DMS153 (cell line): ENCODE measurements at regions not wholly inside any gene's neighbourhood (a gene's known extent, or its start where the extent isn't known, plus 50 kb on each side); places are given as distances from the start of the nearest gene placed in this dataset.
A peak's percentile ranks its signal among the peaks of the same experiment; 100 is the strongest.
"Not testable (repeated sequence)": the region's sequence is repeated elsewhere in the genome, so short reads cannot be mapped to it uniquely, and the experiment has no call there.

Source experiments
- DNase-seq: peaks from one replicate; lab custom pipeline; 2025; lab: John Stamatoyannopoulos, UW

DNA sequence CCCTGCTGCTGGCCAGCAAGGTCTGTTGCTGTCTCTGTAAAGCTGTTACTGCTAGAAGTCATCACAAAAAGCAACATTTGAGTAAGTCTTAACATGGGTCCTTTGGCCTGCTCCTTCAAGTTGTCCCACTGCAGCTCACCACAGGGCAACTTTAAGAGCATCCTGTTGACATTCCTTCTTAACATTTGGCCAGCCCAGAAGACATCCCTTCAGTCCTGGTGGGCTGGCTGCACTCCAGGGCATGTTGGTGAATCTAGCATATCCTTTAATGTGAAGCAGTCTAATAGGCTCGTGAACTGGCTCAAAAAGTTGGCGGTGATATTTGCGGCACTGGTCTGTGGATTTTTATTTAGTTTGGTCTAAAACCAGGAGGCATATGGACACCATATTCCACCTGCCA, 92.2 kb upstream of the MAML3 start:
- no peak for DNase-seq

DNA sequence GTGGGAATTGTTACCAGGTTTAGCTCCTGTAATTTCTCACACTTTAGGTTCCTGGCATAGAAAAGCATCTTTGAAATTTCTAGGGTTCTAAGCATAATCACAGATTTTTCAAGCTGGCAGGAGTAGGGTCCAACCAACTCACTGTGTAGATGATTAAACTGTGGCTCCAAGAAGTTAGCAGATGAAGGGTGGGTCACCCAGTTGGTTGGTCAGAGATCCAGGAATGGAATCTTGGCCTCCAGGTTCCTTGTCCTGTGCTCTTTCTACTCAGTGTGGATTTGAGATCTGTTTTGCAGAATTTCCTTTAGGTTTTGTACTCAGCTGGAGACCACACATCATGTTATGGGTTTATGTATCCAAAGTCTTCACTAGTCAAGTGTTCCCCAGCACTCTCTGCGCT, 90.3 kb upstream of the MAML3 start:
- DNase-seq, result no peak

DNA sequence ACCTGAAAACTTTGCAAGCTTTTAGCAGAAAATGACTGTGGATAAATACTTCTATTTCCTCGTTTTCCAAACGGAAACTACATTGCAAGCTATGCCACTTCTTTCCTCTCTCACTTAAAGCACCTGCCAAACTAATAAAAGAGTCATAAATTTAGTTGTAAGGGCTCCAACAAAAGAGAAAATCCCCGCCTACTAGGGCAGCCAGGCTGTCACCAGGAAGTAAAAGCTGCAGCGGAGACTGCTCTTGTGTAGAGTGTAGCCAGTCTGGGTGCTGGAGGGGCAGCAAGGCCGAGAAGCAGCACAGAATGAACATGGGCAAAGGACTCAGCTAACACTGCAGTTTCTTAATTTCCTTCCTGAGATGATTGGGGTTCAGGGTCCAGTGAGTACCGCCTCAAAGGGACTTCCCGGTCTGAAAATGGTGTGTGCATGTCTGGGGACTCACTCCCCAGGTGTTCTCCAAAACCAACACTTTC, 89.3 kb upstream of the MAML3 start:
- DNase-seq, result peak; percentile 97

DNA sequence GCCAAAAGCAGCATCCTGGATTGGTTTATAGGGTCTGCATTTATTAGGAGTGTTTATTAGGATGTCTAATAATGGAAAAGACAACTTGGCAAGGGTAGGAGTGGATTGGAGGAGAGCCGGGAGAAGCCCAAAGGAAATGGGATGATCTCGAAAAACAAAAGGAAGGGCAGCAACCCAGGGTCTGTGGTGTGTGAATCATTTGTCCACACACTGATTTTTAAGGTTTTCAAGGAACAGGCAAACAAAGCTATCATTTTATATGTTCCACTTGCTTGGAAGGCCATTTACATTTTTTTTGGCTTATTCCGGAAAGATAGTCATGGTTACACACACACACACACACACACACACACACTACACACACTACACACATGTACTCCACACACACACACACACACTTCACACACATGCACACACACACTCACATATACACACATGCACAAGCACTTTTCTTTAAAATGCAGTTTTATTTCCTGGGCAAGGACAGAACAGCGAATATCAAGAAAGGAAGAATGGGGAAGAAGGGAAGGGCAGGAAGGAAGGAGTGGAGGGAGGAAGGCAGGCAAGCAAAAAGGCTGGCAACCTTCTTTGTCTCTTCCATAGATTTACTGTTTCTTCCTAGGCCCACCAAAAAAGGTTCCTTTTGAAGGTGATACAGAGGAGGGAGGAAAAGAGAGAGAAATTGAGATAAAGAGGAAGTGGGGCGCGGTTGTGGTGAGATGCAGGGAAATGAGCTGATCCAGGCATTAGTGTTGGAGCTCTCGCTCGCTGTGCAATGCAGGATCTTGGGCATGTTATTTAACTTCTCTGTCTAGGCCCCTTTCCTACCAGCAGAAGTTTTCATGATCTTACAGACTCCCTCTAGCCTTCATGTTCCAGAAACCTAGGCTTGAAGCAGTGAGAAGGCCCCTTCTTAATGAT, 88.6 kb upstream of the MAML3 start:
- no peak for DNase-seq

DNA sequence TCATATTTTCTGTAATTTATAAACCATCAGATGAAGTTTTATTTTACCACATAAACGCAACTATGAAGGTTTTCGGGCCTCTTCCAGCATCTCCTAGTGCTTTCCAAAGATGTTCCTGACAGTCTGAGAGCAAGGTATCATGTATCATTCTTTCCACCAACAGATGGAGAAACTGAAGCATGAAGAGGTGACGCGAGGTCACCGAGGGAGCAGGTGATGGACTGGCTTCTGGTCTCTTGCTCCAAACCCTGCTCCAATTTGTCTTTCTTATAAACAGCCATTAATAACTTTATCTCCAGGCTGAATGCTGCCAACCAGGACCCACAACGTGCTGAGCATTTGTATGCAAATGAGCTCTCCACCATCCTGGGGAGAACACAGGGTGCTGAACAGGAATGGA, 86.3 kb upstream of the MAML3 start:
- peak; percentile 73 for DNase-seq

DNA sequence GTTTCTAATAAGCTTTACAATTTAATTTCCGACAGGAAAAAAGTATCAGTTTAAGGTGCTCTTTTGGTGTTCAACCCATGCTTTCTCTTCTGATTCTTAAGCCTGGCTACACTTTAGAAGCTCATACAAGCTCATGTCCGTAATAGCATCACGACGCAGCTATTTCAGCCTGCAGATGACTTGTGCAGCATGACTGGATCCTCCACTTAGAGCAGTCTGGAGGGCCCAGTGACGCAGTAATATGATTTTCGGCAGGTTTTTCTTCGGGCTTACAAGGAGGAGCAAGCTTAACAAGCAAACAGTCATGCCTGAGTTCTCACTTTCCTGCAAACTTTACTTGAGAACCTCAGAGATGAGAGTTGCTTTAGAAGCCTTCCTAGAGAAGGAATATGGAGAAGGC, 85.3 kb upstream of the MAML3 start:
- DNase-seq, result peak; percentile 12

DNA sequence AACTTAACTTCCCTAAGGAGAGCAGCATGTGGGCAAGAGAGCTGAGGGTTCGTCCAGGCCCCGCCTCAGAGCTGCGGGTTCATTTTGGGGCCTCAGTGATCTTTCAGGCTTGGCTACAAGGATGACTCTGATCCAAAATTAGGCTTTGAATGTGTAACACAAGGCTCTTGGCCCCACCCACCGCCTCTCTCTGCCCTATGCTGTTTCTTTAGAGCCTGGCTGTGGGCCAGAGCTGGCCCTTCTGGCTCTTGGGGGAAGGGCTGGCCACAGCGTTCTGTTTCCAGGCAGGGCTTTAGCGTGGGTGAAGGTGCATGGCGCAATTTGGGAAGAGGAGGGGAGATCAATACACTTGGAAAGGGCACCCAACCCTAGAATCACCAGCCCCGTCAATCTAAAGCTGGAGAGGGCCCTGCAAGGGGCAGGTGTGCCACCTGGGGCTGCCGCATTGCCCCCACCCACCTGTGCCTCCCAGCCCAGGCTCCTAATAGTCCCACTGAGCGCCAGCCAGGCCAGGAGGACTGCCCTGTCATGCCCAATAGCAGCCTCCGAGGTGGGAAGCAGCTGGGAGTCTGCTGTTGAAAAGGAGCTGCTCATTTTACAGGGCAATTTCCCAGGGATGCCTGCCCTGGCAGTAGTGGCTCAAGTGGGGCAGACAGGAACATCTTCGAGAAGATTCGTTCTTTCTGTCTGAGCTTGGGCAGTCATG, 84.5 kb upstream of the MAML3 start:
- DNase-seq, result peak; percentile 95

DNA sequence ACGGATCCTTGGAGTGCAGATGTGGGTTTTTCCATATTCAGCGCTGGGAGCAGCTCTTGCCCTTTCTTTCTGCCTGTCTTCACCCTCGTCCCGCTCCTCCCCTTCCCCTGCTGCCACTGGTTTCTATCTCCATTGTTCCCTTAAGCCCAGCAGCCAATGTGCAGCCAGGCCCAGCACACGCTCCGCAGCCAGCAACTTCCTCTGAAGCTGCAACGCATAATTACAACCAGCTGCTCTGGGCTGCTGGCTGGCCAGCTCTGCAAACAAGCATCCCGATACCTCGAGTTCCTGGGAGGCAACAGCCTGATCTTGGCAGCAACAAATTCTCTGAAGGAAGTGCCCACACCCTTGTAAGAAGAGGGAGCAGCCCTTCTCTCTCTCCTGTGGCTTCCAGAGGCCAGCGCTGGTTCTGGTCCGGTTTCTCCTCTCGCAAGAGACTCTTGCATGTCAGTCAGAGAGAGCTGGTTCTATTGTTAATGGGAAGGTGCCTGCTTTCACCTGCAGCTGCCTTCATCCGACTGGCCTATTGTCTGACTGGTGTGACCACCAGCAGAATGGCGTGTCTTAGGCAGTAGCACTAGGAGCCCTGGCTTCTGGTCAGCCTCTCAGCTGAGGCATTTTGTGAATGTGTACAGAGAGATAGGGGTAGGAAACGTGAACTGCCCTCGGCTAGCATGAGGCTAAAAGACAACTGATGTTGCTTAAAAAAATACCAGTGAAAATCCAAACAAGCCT, 83.8 kb upstream of the MAML3 start:
- DNase-seq, result peak; percentile 97

DNA sequence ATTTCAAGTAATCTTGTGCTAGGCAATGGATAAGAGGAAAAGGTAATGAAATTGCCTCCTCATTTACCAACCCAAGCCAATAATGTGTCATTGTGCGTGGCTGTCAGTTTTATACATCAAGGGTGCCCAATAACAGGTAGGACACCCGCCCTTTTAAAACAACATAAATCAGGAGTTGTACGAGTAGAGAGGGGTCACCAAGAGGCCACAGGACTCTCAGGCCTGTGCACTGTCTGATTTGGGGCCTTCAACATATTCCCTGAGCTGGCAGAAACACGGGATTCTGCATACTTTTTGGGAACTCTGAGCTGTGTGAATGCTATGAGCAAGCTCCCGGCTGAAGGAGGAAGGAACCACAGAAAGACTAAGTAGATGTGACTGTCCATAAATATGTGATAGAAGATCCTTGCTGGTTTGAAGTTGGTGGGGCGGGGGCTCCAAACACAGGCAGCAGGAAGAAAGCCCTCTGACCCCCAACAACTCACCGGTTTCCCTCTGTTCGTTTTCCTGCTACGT, 82.7 kb upstream of the MAML3 start:
- no peak for DNase-seq

DNA sequence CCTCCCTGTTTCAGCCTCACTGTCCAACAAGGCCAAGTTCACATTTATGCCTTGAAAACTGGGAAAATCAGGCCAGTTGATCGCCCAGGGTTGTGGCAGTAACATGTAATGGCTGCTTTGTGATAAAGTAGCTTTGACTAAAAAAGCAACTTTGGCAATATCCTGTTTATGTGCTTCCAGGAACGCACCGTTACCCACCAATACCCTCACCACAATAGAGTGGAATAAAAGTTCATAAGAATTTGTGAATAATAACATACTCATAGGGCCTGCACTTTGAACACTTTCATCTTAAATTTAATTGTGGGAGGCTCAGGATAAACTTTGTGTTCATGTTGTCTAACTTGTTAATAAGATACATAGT, 80.7 kb upstream of the MAML3 start:
- DNase-seq, result no peak

DNA sequence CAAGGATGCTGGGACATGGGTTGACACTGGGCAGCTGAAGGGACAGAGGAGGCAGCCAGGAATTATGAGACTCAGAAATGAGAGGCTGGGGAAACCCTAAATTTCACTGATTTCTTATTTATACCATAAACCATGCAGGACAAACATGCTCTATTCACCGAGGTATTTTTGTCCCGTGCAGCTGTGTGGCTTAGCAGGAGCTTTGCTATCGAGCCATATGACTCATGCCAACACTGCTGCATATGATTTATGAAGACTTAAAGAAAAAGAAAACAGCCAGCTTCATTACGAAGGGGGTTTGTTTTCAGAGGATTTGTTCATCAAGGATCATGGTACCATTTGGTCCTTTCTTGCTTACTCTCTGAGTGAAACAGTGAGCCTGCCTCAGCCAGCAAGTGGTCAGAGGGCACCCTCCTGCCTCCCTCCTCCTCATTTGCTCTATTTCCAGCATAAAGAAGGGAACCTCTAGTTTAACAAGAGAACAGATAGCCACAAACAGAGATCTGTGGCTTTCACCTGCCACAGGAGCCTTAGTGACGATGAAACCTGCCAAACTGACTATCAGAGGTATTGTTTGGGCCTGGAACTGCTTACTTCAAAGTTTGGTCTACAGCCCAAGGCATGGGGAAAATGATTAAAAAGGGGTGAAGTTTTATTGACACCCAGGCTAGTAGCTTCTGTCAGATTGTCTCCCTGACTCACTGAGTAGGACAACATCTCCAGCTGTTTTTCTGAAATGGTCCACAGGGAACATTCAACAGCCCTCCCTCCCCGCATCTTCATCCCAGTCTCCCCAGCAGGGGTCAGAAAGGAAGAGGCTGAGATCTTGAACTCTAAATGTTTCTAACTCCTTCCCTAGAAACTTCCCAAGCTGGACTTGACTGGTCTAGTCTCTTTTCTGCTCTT, 80.1 kb upstream of the MAML3 start:
- DNase-seq, result no peak

DNA sequence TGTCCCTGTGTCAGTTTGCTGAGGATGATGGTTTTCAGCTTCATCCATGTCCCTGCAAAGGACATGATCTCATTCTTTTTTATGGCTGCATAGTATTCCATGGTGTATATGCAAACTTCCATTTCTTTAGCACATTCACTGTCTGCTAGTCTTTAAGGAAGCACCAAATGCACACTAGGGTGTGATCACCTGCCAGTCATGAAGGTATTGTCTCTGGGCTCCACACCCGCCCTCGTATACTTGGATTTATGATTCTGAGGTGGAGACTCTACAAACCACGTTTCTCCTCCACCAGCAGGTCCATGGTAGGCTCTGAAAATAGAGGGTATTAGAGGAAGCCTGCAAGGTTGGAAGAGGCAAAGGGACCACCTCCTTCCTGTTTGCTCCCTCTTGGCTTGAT, 75.9 kb upstream of the MAML3 start:
- DNase-seq, result no peak

DNA sequence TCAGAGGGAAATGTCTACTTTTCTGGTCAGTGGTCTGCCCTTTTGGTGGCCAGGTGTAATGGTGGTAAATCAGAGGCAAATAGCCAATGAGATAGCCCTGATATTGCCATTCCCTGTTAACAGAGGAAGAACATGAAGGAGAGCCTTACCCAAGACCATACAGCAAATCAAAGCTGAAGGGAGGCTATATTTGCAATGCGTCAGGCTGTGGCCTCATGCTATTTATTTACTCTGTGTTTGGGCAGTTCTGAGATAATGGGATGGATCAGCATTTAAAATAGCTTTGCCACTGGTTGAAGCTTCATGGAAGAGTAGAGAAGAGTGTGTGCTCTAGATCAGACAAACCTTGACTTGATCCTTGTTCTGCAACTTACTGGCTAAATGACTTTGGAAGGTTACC, 73.3 kb upstream of the MAML3 start:
- peak; percentile 17 for DNase-seq

DNA sequence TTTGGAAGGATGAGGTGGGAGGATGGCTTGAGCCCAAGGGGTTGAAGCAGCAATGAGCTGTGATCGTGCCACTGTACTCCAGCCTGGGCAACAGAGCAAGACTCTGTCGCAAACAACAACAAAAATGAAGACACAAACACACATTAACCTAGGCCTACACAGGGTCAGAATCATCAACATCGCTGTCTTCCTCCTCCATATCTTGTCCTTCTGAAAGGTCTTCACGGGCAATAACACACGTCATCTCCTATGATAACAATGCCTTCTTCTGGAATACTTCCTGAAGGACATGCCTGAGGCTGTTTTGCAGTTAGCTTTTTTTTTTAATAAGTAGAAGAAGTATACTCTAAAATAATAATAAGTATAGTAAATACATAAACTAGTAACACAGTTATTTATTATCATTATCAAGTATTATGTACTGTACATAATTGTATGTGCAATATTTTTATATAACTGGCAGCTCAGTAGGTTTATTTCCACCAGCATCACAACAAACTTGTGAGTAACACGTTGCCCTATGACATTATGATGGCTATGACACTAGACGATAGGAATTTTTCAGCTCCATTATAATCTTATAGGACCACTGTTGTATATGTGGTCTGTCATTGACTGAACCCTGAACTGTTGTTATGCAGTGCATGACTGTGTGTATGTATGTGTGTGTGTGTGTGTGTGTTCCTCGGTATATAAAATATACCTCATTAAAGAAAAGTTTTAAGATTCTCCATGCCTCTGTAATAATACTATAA, 69.2 kb upstream of the MAML3 start:
- no peak for DNase-seq

DNA sequence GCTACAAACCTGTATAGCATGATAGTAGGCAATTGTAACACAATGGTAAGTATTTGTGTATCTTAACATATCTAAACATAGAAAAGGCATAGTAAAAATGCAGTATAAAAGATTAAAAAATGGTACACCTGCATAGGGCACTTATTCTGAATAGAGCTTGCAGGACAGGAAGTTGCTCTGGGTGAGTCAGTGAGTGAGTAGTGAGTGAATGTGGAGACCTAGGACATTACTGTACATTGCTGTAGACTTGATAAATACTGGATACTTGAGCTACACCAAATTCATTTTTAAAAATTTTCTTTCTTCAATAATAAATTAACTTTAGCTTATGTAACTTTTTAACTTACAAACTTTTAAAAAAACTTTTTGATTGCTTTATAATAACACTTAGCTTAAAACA, 68.2 kb upstream of the MAML3 start:
- DNase-seq, result no peak

DNA sequence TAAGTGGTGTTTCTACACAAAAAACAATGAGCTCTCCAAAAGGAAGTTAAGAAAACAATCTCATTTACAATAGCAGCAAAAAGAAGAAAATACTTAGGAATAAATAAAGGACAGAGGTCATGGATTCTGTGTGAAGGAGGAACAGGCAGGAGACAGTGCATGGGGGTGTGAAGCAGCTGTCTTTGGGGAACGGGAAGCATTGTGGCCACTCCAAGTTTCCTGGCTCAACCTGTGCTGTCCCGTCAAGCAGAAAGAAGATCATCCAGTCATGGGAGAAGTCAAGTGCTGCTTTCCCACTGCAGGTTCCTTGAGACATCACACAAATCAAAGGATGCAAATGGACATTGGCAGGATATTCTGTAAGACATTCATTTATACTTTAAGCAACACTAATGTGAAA, 66.1 kb upstream of the MAML3 start:
- no peak for DNase-seq

DNA sequence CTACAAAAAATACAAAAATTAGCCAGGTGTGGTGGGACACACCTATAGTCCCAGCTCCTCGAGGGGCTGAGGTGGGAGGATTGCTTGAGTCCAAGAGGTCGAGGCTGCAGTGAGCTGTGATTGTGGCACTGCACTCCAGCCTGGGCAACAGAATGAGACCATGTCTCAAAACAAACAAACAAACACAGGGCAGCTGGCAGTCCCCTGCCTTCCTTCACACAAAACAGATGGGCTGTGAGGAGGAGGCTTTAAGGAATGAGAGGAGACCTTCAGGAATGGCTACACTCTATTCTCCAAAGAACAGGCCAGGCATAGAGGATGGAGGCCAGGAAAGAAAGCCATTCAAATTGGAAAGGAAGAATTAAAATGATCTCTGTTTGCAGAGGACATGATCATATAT, 65.6 kb upstream of the MAML3 start:
- no peak for DNase-seq

DNA sequence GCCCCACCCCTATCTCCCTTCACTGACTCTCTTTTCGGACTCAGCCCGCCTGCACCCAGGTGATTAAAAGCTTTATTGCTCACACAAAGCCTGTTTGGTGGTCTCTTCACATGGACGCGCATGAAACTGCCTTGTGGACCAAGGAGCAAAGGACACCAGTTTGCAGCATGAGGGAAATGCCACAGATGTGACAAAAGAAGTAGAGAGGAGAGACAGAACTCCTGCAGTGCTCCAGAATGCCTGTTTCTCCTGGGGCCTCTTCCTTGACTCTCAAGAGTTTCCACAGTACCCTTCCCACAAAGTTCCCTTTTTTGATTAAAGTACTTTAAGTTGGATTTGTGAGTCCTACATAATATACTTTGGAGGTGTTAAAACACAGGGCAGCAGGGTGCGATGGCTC, 65.1 kb upstream of the MAML3 start:
- not testable (repeated sequence) for DNase-seq

DNA sequence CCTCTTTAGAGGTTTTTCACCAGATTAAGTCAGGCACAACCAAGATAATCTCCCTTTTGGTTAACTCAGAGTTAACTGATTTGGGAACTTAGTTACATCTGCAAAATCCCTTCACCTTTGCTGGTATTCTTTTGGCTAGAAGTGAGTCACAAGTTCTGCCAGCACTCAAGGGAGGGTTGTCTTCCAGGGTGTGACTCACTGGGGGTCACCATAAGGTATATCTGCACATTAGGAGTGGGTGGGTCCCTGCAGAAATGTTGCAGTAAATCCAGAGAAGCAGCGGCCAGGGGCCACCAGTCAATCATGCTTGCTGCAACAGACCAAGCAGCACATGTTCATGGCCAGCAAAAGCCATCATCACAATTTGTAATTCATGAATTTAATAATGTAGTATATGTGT, 59.8 kb upstream of the MAML3 start:
- DNase-seq, result no peak

DNA sequence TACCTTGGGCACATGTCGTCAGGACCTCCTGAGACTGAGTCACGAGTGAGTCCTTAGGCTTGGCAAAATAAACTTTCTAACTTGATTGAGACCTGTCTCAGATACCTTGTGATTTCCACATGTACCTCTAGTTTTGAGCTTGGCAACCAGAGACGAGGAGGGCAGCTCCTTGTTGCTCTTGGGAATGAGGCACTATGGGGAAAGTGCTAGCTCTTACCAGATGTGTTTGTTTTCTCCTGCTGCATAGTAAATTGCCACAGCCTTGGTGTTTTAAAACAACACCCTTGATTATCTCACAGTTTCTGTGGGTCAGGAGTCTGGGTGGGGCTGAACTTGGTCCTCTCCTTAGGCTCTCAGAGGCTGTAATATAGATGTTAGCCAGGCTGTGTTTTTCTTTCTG, 59.1 kb upstream of the MAML3 start:
- DNase-seq, result no peak

DNA sequence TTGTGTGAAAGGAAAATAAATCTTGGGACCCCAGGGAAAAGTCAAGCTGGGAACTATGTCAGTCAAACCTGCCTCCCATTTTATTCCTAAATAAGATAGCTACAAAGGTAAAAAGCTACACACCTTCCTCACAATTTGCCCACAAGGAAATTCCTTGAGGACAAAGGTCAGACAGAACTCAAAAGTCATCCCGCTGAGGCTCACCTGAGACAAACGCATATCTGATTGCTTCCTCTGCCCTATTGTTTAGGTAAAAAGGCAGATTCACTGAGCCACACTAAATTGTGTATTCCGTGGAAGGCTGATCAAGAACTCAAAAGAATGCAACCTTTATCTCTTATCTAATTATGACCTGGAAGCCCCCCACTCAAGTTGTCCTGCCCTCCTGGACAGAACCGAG, 58.7 kb upstream of the MAML3 start:
- DNase-seq, result no peak
